ENCODE measurements at regions not wholly inside any gene's neighbourhood (a gene's known extent, or its start where the extent isn't known, plus 50 kb on each side); places are given as distances from the start of the nearest gene placed in this dataset.

DNA sequence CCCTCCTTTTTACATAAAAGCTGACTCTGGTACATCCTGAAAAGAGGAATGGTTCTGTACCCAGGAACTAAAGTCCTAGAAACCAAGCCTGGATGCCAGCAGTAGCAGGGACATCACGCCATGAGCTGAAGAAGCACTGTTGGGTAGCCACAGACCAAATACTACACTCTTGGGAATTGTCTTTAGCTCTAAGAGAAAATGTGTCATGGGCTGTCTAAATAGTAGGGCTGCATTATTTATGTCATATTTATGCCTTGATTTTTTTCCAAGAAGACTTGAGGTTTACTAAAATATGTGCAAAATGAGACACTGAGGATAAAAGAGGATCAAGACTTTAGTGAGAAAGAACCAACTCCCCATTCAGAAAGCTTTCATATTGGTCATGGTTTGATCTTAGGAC is 213.6 kb downstream of the RAB38 start:
- no peak for DNase-seq
- H3K4me3 ChIP-seq (ENCODE audit: insufficient read depth in 1 of 2, low read depth in 1 of 2, low read length in 2 of 2): no peak overlapping the region
- H3K9me3 ChIP-seq (ENCODE audit: control insufficient read depth, low read length): no peaks in the 10 kb centered on the region
- no peaks in the 10 kb centered on the region for H3K4me1 ChIP-seq (ENCODE audit: control insufficient read depth, insufficient read depth, low read depth, low read length)
- H3K4ac ChIP-seq (ENCODE audit: low read depth in 1 of 2, low read length in 2 of 2): no peak overlapping the region
- no peak overlapping the region for H2BK15ac ChIP-seq (ENCODE audit: low read depth, poor library complexity, severe bottlenecking)
- H4K8ac ChIP-seq (ENCODE audit: low read length): no peak overlapping the region
- no peak overlapping the region for H2BK5ac ChIP-seq (ENCODE audit: low read depth, low read length, poor library complexity, severe bottlenecking)
- no peak overlapping the region for H2AK5ac ChIP-seq (ENCODE audit: low read length, severe bottlenecking)
- H3K27me3 ChIP-seq (ENCODE audit: control insufficient read depth in 1 of 2, insufficient read depth in 1 of 2, low read length in 2 of 2): no peaks in the 10 kb centered on the region
- no peak overlapping the region for H3K23ac ChIP-seq (ENCODE audit: low read length in 2 of 2)
- H3K79me1 ChIP-seq (replicated peaks; ENCODE audit: low read length, poor library complexity, severe bottlenecking): no peaks in the 10 kb centered on the region
- no peak overlapping the region for H3K4me2 ChIP-seq (ENCODE audit: low read length, poor library complexity, severe bottlenecking)
- H2BK120ac ChIP-seq (ENCODE audit: low read depth, low read length): no peak overlapping the region
- H3K36me3 ChIP-seq (ENCODE audit: control insufficient read depth in 1 of 2, insufficient read depth in 2 of 2, low read depth in 1 of 2, low read length in 2 of 2): no peaks in the 10 kb centered on the region
- no peak overlapping the region for H3K9ac ChIP-seq (ENCODE audit: low read length)
- H2AFZ ChIP-seq (ENCODE audit: low read depth, low read length): no peak overlapping the region
- no peak overlapping the region for H2BK12ac ChIP-seq (ENCODE audit: low read length in 2 of 2)
- 56% methylated on average over 1 of the region's 1 CpG for WGBS
- H3K18ac ChIP-seq (ENCODE audit: low read depth in 1 of 2, low read length in 2 of 2): no peak overlapping the region
- no peak overlapping the region for H3K27ac ChIP-seq (ENCODE audit: low read length, poor library complexity, severe bottlenecking)
- no peak overlapping the region for H4K91ac ChIP-seq (ENCODE audit: low read length)
- no peak overlapping the region for H3K14ac ChIP-seq (ENCODE audit: low read length in 2 of 2)

DNA sequence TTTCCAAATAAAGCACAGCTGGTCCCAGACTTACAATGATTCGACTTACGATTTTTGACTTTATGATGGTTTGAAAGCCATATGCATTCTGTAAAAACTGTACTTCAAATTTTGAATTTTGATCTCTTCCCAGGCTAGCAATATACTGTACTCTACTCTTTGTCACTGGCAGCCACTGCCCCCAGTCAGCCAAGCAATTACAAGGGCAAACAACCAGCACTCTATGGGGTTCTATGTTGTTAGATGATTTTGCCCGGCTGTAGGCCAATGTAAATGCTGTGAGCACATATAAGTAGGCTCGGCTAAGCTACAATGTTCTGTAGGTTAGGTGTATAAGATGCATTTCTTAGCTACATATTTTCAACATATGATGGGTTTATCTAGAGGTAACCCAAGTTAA is 217.3 kb downstream of the RAB38 start:
- H3K4me2 ChIP-seq (ENCODE audit: low read length, poor library complexity, severe bottlenecking): no peak overlapping the region
- H2BK5ac ChIP-seq (ENCODE audit: low read depth, low read length, poor library complexity, severe bottlenecking): no peak overlapping the region
- no peak overlapping the region for H3K23ac ChIP-seq (ENCODE audit: low read length in 2 of 2)
- WGBS: 95% methylated on average over 4 of the region's 4 CpGs
- H3K18ac ChIP-seq (ENCODE audit: low read depth in 1 of 2, low read length in 2 of 2): no peak overlapping the region
- H3K4me3 ChIP-seq (ENCODE audit: insufficient read depth in 1 of 2, low read depth in 1 of 2, low read length in 2 of 2): no peak overlapping the region
- no peaks in the 10 kb centered on the region for H3K27me3 ChIP-seq (ENCODE audit: control insufficient read depth in 1 of 2, insufficient read depth in 1 of 2, low read length in 2 of 2)
- H2BK12ac ChIP-seq (ENCODE audit: low read length in 2 of 2): no peak overlapping the region
- H3K14ac ChIP-seq (ENCODE audit: low read length in 2 of 2): no peak overlapping the region
- DNase-seq: no peak
- no peaks in the 10 kb centered on the region for H3K4me1 ChIP-seq (ENCODE audit: control insufficient read depth, insufficient read depth, low read depth, low read length)
- H3K4ac ChIP-seq (ENCODE audit: low read depth in 1 of 2, low read length in 2 of 2): no peak overlapping the region
- no peaks in the 10 kb centered on the region for H3K36me3 ChIP-seq (ENCODE audit: control insufficient read depth in 1 of 2, insufficient read depth in 2 of 2, low read depth in 1 of 2, low read length in 2 of 2)
- H2BK15ac ChIP-seq (ENCODE audit: low read depth, poor library complexity, severe bottlenecking): no peak overlapping the region
- H2AFZ ChIP-seq (ENCODE audit: low read depth, low read length): no peak overlapping the region
- no peak overlapping the region for H2BK120ac ChIP-seq (ENCODE audit: low read depth, low read length)
- H3K9me3 ChIP-seq (ENCODE audit: control insufficient read depth, low read length): no peaks in the 10 kb centered on the region
- no peak overlapping the region for H2AK5ac ChIP-seq (ENCODE audit: low read length, severe bottlenecking)
- H4K91ac ChIP-seq (ENCODE audit: low read length): no peak overlapping the region
- no peak overlapping the region for H4K8ac ChIP-seq (ENCODE audit: low read length)
- no peak overlapping the region for H3K9ac ChIP-seq (ENCODE audit: low read length)
- H3K27ac ChIP-seq (ENCODE audit: low read length, poor library complexity, severe bottlenecking): no peak overlapping the region
- no peaks in the 10 kb centered on the region for H3K79me1 ChIP-seq (replicated peaks; ENCODE audit: low read length, poor library complexity, severe bottlenecking)

DNA sequence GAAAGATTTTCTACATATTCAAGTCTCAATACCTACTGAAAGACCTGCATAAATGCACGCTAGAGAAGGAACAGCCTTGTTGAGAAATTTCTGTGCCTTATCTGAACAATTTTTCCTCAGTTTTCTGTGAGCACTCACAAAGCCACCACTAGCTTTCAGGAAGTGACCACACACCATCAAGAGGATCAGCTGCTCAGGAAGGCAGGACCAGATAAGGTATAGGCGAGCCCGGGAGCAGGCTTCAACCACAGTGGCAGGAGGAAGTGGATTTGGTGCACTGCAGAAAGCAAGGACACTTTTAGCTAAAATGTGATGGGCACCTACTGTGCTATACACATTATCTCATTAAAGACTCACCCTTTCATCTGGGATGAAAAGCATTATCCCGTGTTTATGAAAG is 220.8 kb downstream of the RAB38 start:
- Histone ChIP-seq H3K4ac (ENCODE audit: low read depth in 1 of 2, low read length in 2 of 2) (no peak overlapping the region), H2AK5ac (ENCODE audit: low read length, severe bottlenecking) (no peak overlapping the region), H3K9me3 (ENCODE audit: control insufficient read depth, low read length) (no peaks in the 10 kb centered on the region), H3K4me3 (ENCODE audit: insufficient read depth in 1 of 2, low read depth in 1 of 2, low read length in 2 of 2) (no peak overlapping the region), H3K36me3 (ENCODE audit: control insufficient read depth in 1 of 2, insufficient read depth in 2 of 2, low read depth in 1 of 2, low read length in 2 of 2) (no peaks in the 10 kb centered on the region), H4K8ac (ENCODE audit: low read length) (no peak overlapping the region), H3K27ac (ENCODE audit: low read length, poor library complexity, severe bottlenecking) (no peak overlapping the region), H2BK120ac (ENCODE audit: low read depth, low read length) (no peak overlapping the region), H2BK15ac (ENCODE audit: low read depth, poor library complexity, severe bottlenecking) (no peak overlapping the region), H2AFZ (ENCODE audit: low read depth, low read length) (no peak overlapping the region), H2BK12ac (ENCODE audit: low read length in 2 of 2) (no peak overlapping the region), H3K27me3 (ENCODE audit: control insufficient read depth in 1 of 2, insufficient read depth in 1 of 2, low read length in 2 of 2) (no peaks in the 10 kb centered on the region), H4K91ac (ENCODE audit: low read length) (no peak overlapping the region), H3K14ac (ENCODE audit: low read length in 2 of 2) (no peak overlapping the region), H3K9ac (ENCODE audit: low read length) (no peak overlapping the region), H3K4me1 (ENCODE audit: control insufficient read depth, insufficient read depth, low read depth, low read length) (no peaks in the 10 kb centered on the region), H3K4me2 (ENCODE audit: low read length, poor library complexity, severe bottlenecking) (no peak overlapping the region), H3K23ac (ENCODE audit: low read length in 2 of 2) (no peak overlapping the region), H3K79me1 (replicated peaks; ENCODE audit: low read length, poor library complexity, severe bottlenecking) (no peaks in the 10 kb centered on the region), H2BK5ac (ENCODE audit: low read depth, low read length, poor library complexity, severe bottlenecking) (no peak overlapping the region), H3K18ac (ENCODE audit: low read depth in 1 of 2, low read length in 2 of 2) (no peak overlapping the region)
- 91% methylated on average over 2 of the region's 4 CpGs for WGBS
- DNase-seq: no peak

- Histone ChIP-seq H3K23ac (ENCODE audit: low read length in 2 of 2) (no peak overlapping the region), H3K27me3 (ENCODE audit: control insufficient read depth in 1 of 2, insufficient read depth in 1 of 2, low read length in 2 of 2) (no peaks in the 10 kb centered on the region), H3K36me3 (ENCODE audit: control insufficient read depth in 1 of 2, insufficient read depth in 2 of 2, low read depth in 1 of 2, low read length in 2 of 2) (no peaks in the 10 kb centered on the region), H3K9me3 (ENCODE audit: control insufficient read depth, low read length) (no peaks in the 10 kb centered on the region), H2AK5ac (ENCODE audit: low read length, severe bottlenecking) (no peak overlapping the region), H3K14ac (ENCODE audit: low read length in 2 of 2) (no peak overlapping the region), H4K91ac (ENCODE audit: low read length) (no peak overlapping the region), H3K18ac (ENCODE audit: low read depth in 1 of 2, low read length in 2 of 2) (no peak overlapping the region), H3K4me2 (ENCODE audit: low read length, poor library complexity, severe bottlenecking) (no peak overlapping the region), H3K4me3 (ENCODE audit: insufficient read depth in 1 of 2, low read depth in 1 of 2, low read length in 2 of 2) (no peak overlapping the region), H2BK12ac (ENCODE audit: low read length in 2 of 2) (no peak overlapping the region), H3K4ac (ENCODE audit: low read depth in 1 of 2, low read length in 2 of 2) (no peak overlapping the region), H3K9ac (ENCODE audit: low read length) (no peak overlapping the region), H2AFZ (ENCODE audit: low read depth, low read length) (no peak overlapping the region), H2BK120ac (ENCODE audit: low read depth, low read length) (no peak overlapping the region), H2BK5ac (ENCODE audit: low read depth, low read length, poor library complexity, severe bottlenecking) (no peak overlapping the region), H3K4me1 (ENCODE audit: control insufficient read depth, insufficient read depth, low read depth, low read length) (no peaks in the 10 kb centered on the region), H3K79me1 (replicated peaks; ENCODE audit: low read length, poor library complexity, severe bottlenecking) (no peaks in the 10 kb centered on the region), H3K27ac (ENCODE audit: low read length, poor library complexity, severe bottlenecking) (no peak overlapping the region), H2BK15ac (ENCODE audit: low read depth, poor library complexity, severe bottlenecking) (no peak overlapping the region), H4K8ac (ENCODE audit: low read length) (no peak overlapping the region)
- WGBS: 90% methylated on average over 3 of the region's 4 CpGs
- DNase-seq: no peak
Observed at GRCh38 chr11:87942786-87943185, 232.5 kb downstream of the RAB38 start.
